ENCODE measurements at regions not wholly inside any gene's neighbourhood (a gene's known extent, or its start where the extent isn't known, plus 50 kb on each side); places are given as distances from the start of the nearest gene placed in this dataset.

DNA sequence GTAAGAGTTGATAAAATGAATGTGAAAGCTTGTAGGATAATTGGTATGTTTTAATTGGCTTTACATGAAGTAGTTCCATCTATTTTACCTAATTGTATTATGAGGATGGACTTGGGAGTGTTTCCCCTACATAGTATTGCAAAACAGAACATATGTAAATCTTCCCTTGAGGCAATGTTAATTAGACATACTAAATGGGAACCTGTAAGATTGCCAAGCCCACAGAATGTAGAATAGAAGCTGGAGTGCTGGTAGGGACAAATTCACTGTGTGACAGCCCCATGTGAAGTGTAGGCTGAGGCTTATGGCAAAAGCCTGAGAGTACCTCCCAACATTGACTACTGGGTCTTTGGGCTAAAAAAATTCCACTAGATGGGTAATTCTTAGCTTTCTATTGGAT lies 615.0 kb upstream of the AMOT start:
- TF ChIP-seq, protein P1, sequence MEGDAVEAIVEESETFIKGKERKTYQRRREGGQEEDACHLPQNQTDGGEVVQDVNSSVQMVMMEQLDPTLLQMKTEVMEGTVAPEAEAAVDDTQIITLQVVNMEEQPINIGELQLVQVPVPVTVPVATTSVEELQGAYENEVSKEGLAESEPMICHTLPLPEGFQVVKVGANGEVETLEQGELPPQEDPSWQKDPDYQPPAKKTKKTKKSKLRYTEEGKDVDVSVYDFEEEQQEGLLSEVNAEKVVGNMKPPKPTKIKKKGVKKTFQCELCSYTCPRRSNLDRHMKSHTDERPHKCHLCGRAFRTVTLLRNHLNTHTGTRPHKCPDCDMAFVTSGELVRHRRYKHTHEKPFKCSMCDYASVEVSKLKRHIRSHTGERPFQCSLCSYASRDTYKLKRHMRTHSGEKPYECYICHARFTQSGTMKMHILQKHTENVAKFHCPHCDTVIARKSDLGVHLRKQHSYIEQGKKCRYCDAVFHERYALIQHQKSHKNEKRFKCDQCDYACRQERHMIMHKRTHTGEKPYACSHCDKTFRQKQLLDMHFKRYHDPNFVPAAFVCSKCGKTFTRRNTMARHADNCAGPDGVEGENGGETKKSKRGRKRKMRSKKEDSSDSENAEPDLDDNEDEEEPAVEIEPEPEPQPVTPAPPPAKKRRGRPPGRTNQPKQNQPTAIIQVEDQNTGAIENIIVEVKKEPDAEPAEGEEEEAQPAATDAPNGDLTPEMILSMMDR (conservative IDR thresholded peaks at IDR 0.05; ENCODE audit: low read depth, low read length), result no peak
- DNase-seq (ENCODE audit: low read depth), result no peak
- no peak overlapping the region for H3K4me3 ChIP-seq (ENCODE audit: low read depth, low read length)

DNA sequence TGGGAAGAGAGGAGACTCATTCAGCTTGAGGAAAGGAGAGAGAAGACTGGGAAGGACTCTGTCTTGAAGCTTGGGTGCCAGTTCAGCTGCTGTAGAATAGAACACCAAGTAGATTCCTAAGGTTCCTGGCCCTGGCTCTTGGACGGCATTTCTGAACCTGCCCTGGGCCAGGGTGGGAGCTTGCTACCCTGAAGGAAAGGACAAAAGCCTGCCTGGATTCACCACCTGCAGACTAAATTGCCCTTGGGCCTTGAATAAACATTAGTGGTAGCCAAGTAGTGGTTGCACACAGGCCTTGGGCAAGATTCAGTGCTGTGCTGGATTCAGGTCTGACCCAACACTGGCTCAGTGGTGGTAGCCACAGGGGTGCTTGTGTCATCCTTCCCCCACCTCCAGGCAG lies 588.4 kb upstream of the AMOT start:
- no peak overlapping the region for H3K4me3 ChIP-seq (ENCODE audit: low read depth, low read length)
- DNase-seq (ENCODE audit: low read depth), result no peak

DNA sequence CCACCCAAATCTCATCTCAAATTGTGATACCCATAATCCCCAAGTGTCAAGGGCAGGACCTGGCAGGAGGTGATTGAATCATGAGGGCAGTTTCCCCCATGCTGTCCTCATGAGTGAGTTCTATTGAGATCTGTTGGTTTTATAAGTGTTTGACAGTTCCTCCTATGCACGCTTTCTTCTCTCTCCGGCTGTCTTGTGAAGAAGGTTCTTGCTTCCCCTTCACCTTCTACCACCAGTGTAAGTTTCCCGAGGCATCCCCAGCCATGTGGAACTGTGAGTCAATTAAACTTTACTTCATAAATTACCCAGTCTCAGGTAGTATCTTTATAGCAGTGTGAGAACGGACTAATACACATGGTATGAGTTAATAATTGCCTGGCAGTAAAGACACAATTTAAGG lies 581.7 kb upstream of the AMOT start:
- H3K4me3 ChIP-seq (ENCODE audit: low read depth, low read length), result no peak overlapping the region
- TF ChIP-seq, protein P1 (conservative IDR thresholded peaks at IDR 0.05; ENCODE audit: low read depth, low read length), result no peak
- no peak for DNase-seq (ENCODE audit: low read depth)

More for the DNA sequence above, 588.4 kb upstream of the AMOT start:
- TF ChIP-seq, protein P1 (conservative IDR thresholded peaks at IDR 0.05; ENCODE audit: low read depth, low read length), result no peak

- no peak overlapping the region for H3K4me3 ChIP-seq (ENCODE audit: low read depth, low read length)
- TF ChIP-seq, protein P1 (conservative IDR thresholded peaks at IDR 0.05; ENCODE audit: low read depth, low read length), result no peak
- DNase-seq (ENCODE audit: low read depth), result no peak
Observed at GRCh38 chrX:113421432-113421831, 580.8 kb upstream of the AMOT start.

GRCh38 chrX:113412106-113412505 lies 571.5 kb upstream of the AMOT start:
- no peak overlapping the region for H3K4me3 ChIP-seq (ENCODE audit: low read depth, low read length)
- TF ChIP-seq, protein P1 (conservative IDR thresholded peaks at IDR 0.05; ENCODE audit: low read depth, low read length), result no peak
- no peak for DNase-seq (ENCODE audit: low read depth)

GRCh38 chrX:113408843-113409242 lies 568.2 kb upstream of the AMOT start:
- no peak overlapping the region for H3K4me3 ChIP-seq (ENCODE audit: low read depth, low read length)
- TF ChIP-seq, protein P1 (conservative IDR thresholded peaks at IDR 0.05; ENCODE audit: low read depth, low read length), result no peak

GRCh38 chrX:113400193-113400704 lies 559.6 kb upstream of the AMOT start:
- no peak for DNase-seq (ENCODE audit: low read depth)
- TF ChIP-seq, protein P1 (conservative IDR thresholded peaks at IDR 0.05; ENCODE audit: low read depth, low read length), result no peak
- no peak overlapping the region for H3K4me3 ChIP-seq (ENCODE audit: low read depth, low read length)

More at GRCh38 chrX:113408843-113409242, 568.2 kb upstream of the AMOT start:
- DNase-seq (ENCODE audit: low read depth), result no peak
